BLaER1 (cell line): ENCODE measurements at regions not wholly inside any gene's neighbourhood (a gene's known extent, or its start where the extent isn't known, plus 50 kb on each side); places are given as distances from the start of the nearest gene placed in this dataset.

Source experiments
- H3K27ac ChIP-seq: shearing (Covaris generic); formaldehyde crosslinking; 2 replicates; pipeline ENCODE4 v1.8.1; 2022
- H3K27me3 ChIP-seq: shearing (Covaris generic); formaldehyde crosslinking; 2 replicates; pipeline ENCODE4 v1.8.1; 2022
- H3K36me3 ChIP-seq: shearing (Covaris generic); formaldehyde crosslinking; 2 replicates; pipeline ENCODE4 v1.8.1; 2022
- H3K4me1 ChIP-seq: shearing (Covaris generic); formaldehyde crosslinking; 2 replicates; pipeline ENCODE4 v1.8.1; 2022
- H3K4me2 ChIP-seq: shearing (Covaris generic); formaldehyde crosslinking; 2 replicates; pipeline ENCODE4 v1.8.1; 2022
- H3K4me3 ChIP-seq: shearing (Covaris generic); formaldehyde crosslinking; 2 replicates; pipeline ENCODE4 v1.8.1; 2022
- H3K9ac ChIP-seq: shearing (Covaris generic); formaldehyde crosslinking; 2 replicates; pipeline ENCODE4 v1.8.1; 2022
- H3K9me3 ChIP-seq: shearing (Covaris generic); formaldehyde crosslinking; 2 replicates; pipeline ENCODE4 v1.8.1; 2022
- H4K20me1 ChIP-seq: shearing (Covaris generic); formaldehyde crosslinking; 2 replicates; pipeline ENCODE4 v1.8.1; 2022
- Cebpa-rat ChIP-seq: shearing (Covaris generic); IDR thresholded peaks from 2 replicates; pipeline ENCODE4 v1.8.1; 2022

DNA sequence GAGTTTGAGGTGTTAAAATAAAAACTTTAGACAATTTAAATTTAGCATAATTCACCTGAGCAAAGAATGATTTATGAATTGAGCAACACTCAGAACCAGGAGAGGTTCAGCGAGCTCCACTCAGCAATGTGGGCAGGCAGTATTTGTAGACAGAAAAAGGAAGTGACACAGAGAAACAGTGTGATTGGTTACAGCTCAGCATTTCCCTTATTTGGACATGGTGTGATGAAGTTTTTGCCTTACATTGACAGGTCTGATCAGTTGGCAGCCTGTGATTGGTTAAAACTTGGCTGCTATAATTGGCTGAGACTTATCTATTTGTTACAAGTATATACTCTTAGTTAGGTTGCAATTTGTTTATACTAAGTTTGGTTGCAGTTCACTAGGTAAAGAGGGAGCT is 621.2 kb upstream of the PRMT6 start:
- Histone ChIP-seq H3K9me3 (no peaks in the 10 kb centered on the region), H3K36me3 (no peaks in the 10 kb centered on the region), H3K27ac (no peak overlapping the region), H4K20me1 (no peaks in the 10 kb centered on the region), H3K27me3 (no peaks in the 10 kb centered on the region), H3K4me1 (no peaks in the 10 kb centered on the region), H3K4me2 (no peak overlapping the region), H3K4me3 (no peak overlapping the region), H3K9ac (no peak overlapping the region)
- TF ChIP-seq Cebpa-rat, result no peak

DNA sequence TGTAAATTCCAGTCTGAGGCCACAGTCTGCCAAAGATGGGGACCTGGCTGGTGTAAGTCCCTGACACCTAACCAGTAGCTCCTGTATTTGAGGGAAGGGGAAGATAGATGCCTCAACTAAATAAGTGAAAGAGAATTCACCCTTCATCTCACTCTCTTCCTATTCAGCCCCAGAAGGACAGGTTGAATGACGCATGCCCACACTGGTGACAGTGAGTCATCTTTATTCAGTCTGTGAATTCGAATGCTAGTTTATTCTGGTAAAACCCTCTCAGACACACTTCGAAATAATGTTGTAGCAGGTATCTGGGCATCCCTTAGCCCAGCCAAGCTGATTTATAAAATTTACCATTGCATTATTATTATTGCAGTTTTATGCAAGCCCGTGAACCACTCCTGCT is 617.0 kb upstream of the PRMT6 start:
- Histone ChIP-seq H3K27me3 (no peaks in the 10 kb centered on the region), H3K9ac (no peak overlapping the region), H3K27ac (no peak overlapping the region), H4K20me1 (no peaks in the 10 kb centered on the region), H3K4me2 (no peak overlapping the region), H3K36me3 (no peaks in the 10 kb centered on the region), H3K4me3 (no peak overlapping the region), H3K4me1 (no peaks in the 10 kb centered on the region), H3K9me3 (no peaks in the 10 kb centered on the region)
- TF ChIP-seq Cebpa-rat, result no peak

DNA sequence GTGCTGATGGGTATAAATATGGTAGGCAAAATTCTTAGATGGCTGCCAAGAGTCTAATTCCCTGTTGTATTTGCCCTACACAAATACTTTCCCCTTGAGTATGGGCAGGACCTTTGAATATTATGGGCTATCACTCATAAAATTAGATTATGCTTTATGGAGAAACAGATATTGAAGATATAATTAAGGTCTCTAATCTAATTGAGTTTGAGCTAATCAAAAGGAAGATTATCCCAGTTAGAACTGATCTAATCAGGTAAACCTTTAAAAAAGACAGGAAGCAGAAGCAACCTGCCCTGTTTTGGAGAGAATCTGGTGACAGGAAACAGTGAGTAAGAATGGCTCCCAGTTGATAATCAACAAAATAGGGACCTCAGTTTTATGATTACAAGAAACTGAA is 609.0 kb upstream of the PRMT6 start:
- no peaks in the 10 kb centered on the region for H3K9me3 ChIP-seq
- H3K4me3 ChIP-seq, result no peak overlapping the region
- H3K36me3 ChIP-seq, result no peaks in the 10 kb centered on the region
- no peaks in the 10 kb centered on the region for H3K27me3 ChIP-seq
- TF ChIP-seq Cebpa-rat, result no peak
- no peak overlapping the region for H3K4me2 ChIP-seq
- no peaks in the 10 kb centered on the region for H3K4me1 ChIP-seq
- no peaks in the 10 kb centered on the region for H4K20me1 ChIP-seq
- no peak overlapping the region for H3K9ac ChIP-seq
- H3K27ac ChIP-seq, result no peak overlapping the region

GRCh38 chr1:106456832-106457231 is 599.6 kb upstream of the PRMT6 start:
- Histone ChIP-seq H3K4me3 (no peak overlapping the region), H3K4me1 (no peaks in the 10 kb centered on the region), H3K9me3 (no peaks in the 10 kb centered on the region), H3K27me3 (no peaks in the 10 kb centered on the region), H3K4me2 (no peak overlapping the region), H3K36me3 (no peaks in the 10 kb centered on the region), H3K27ac (no peak overlapping the region), H4K20me1 (no peaks in the 10 kb centered on the region), H3K9ac (no peak overlapping the region)
- no peak for TF ChIP-seq Cebpa-rat

DNA sequence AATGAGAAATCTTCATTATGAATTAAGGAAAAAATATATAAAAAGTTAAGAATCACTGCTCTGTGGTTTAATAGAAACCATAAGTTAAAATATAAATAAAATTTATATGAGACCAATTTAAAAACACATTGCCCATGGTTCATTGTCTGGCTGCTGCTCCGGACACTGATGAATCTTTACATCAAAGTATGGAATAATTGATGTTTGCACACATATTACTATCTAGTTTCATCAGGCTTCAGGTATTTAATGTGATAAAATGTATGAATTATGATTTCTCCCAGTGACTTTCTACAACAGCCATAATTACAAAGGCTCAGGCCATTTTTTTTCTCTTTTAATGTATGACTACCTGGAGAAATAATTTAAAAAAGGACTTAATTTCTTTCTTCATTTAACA is 599.1 kb upstream of the PRMT6 start:
- H3K9ac ChIP-seq, result no peak overlapping the region
- no peaks in the 10 kb centered on the region for H4K20me1 ChIP-seq
- no peak for TF ChIP-seq Cebpa-rat
- H3K9me3 ChIP-seq, result no peaks in the 10 kb centered on the region
- H3K4me2 ChIP-seq, result no peak overlapping the region
- H3K27me3 ChIP-seq, result no peaks in the 10 kb centered on the region
- no peaks in the 10 kb centered on the region for H3K4me1 ChIP-seq
- no peak overlapping the region for H3K27ac ChIP-seq
- H3K4me3 ChIP-seq, result no peak overlapping the region
- no peaks in the 10 kb centered on the region for H3K36me3 ChIP-seq

- no peaks in the 10 kb centered on the region for H3K9me3 ChIP-seq
- no peak for TF ChIP-seq Cebpa-rat
- H3K4me2 ChIP-seq, result no peak overlapping the region
- no peaks in the 10 kb centered on the region for H3K36me3 ChIP-seq
- H4K20me1 ChIP-seq, result no peaks in the 10 kb centered on the region
- H3K27ac ChIP-seq, result no peak overlapping the region
- H3K27me3 ChIP-seq, result no peaks in the 10 kb centered on the region
- no peak overlapping the region for H3K9ac ChIP-seq
- H3K4me1 ChIP-seq, result no peaks in the 10 kb centered on the region
- H3K4me3 ChIP-seq, result no peak overlapping the region
Measured at GRCh38 chr1:106458866-106459265, 597.6 kb upstream of the PRMT6 start.

GRCh38 chr1:106459418-106459817 is 597.1 kb upstream of the PRMT6 start:
- Histone ChIP-seq H3K27ac (no peak overlapping the region), H3K4me1 (no peaks in the 10 kb centered on the region), H3K27me3 (no peaks in the 10 kb centered on the region), H3K36me3 (no peaks in the 10 kb centered on the region), H3K4me3 (no peak overlapping the region), H3K9ac (no peak overlapping the region), H3K4me2 (no peak overlapping the region), H3K9me3 (no peaks in the 10 kb centered on the region), H4K20me1 (no peaks in the 10 kb centered on the region)
- peak; percentile 62; the same call in 1 of the 2 replicates for TF ChIP-seq Cebpa-rat

GRCh38 chr1:106465666-106466065 is 590.8 kb upstream of the PRMT6 start:
- Histone ChIP-seq H4K20me1 (no peaks in the 10 kb centered on the region), H3K4me1 (no peaks in the 10 kb centered on the region), H3K27ac (no peak overlapping the region), H3K4me2 (no peak overlapping the region), H3K9me3 (peaks cover 4% of the 10 kb centered on the region; the same call in 1 of the 2 replicates), H3K4me3 (no peak overlapping the region), H3K9ac (no peak overlapping the region), H3K36me3 (no peaks in the 10 kb centered on the region), H3K27me3 (no peaks in the 10 kb centered on the region)
- no peak for TF ChIP-seq Cebpa-rat

GRCh38 chr1:106480629-106481028 is 575.8 kb upstream of the PRMT6 start:
- no peaks in the 10 kb centered on the region for H4K20me1 ChIP-seq
- no peak overlapping the region for H3K4me2 ChIP-seq
- H3K4me1 ChIP-seq, result no peaks in the 10 kb centered on the region
- TF ChIP-seq Cebpa-rat, result no peak
- H3K9me3 ChIP-seq, result peaks cover 16% of the 10 kb centered on the region; the same call in 1 of the 2 replicates
- no peaks in the 10 kb centered on the region for H3K27me3 ChIP-seq
- no peak overlapping the region for H3K4me3 ChIP-seq
- no peak overlapping the region for H3K9ac ChIP-seq
- no peak overlapping the region for H3K27ac ChIP-seq
- H3K36me3 ChIP-seq, result no peaks in the 10 kb centered on the region

GRCh38 chr1:106492880-106493279 is 563.6 kb upstream of the PRMT6 start:
- H3K4me1 ChIP-seq, result no peaks in the 10 kb centered on the region
- H3K4me3 ChIP-seq, result no peak overlapping the region
- no peaks in the 10 kb centered on the region for H3K36me3 ChIP-seq
- no peak overlapping the region for H3K9ac ChIP-seq
- no peaks in the 10 kb centered on the region for H4K20me1 ChIP-seq
- no peaks in the 10 kb centered on the region for H3K27me3 ChIP-seq
- TF ChIP-seq Cebpa-rat, result no peak
- H3K4me2 ChIP-seq, result no peak overlapping the region
- H3K9me3 ChIP-seq, result no peaks in the 10 kb centered on the region
- no peak overlapping the region for H3K27ac ChIP-seq

- TF ChIP-seq Cebpa-rat, result no peak
- Histone ChIP-seq H3K4me3 (no peak overlapping the region), H3K9me3 (no peaks in the 10 kb centered on the region), H3K9ac (no peak overlapping the region), H3K4me1 (no peaks in the 10 kb centered on the region), H3K36me3 (no peaks in the 10 kb centered on the region), H4K20me1 (no peaks in the 10 kb centered on the region), H3K4me2 (no peak overlapping the region), H3K27ac (no peak overlapping the region), H3K27me3 (no peaks in the 10 kb centered on the region)
Measured at GRCh38 chr1:106494646-106495045, 561.8 kb upstream of the PRMT6 start.
